ENCODE measurements at regions not wholly inside any gene's neighbourhood (a gene's known extent, or its start where the extent isn't known, plus 50 kb on each side); places are given as distances from the start of the nearest gene placed in this dataset.
"Not testable (repeated sequence)": the region's sequence is repeated elsewhere in the genome, so short reads cannot be mapped to it uniquely, and the experiment has no call there.

GRCh38 chr1:195193134-195193533 lies 1415.1 kb downstream of the KCNT2 start:
- no peaks in the 10 kb centered on the region for H3K36me3 Mint-ChIP-seq
- DNase-seq (no peak), ATAC-seq (replicated peaks in 1 of 4) (no peak)
- WGBS (ENCODE audit: insufficient coverage): no CpG with 5 or more reads among the region's 3 CpGs
- H3K4me1 ChIP-seq (ENCODE audit: control insufficient read depth in 1 of 2, extremely low read depth in 1 of 2, insufficient read depth in 2 of 2, low read length in 2 of 2): no peaks in the 10 kb centered on the region
- no peak overlapping the region for H3K4me3 ChIP-seq (ENCODE audit: control insufficient read depth in 1 of 2, extremely low read depth in 1 of 2, low read length in 1 of 2)
- H3K4me3 Mint-ChIP-seq: no peak overlapping the region
- H3K27me3 ChIP-seq (replicated peaks in 1 of 2; ENCODE audit: control insufficient read depth in 2 of 2, extremely low read depth in 1 of 2, insufficient read depth in 2 of 2, low read length in 1 of 2): no peaks in the 10 kb centered on the region
- H3K9me3 Mint-ChIP-seq: peaks cover 0 to 3% (median 0%) of the 10 kb centered on the region in 3 donors
- peaks cover 0 to 3% of the 10 kb centered on the region in 2 donors for H3K27me3 Mint-ChIP-seq
- H3K36me3 ChIP-seq (ENCODE audit: control insufficient read depth in 2 of 2, extremely low read depth in 1 of 2, insufficient read depth in 1 of 2, low read length in 1 of 2): no peaks in the 10 kb centered on the region
- H3K27ac ChIP-seq (ENCODE audit: low read length): no peak overlapping the region
- CTCF ChIA-PET: interaction anchor here in 1 of 2 donors (0.6 kb wide), 1 partner anchor 41 kb away, joined by 3 read pairs; no protein-coding TSS in a partner anchor
- peaks cover 6 to 17% (median 10%) of the 10 kb centered on the region in 3 donors for H3K4me1 Mint-ChIP-seq
- H3K27ac Mint-ChIP-seq: no peak overlapping the region
- no peaks in the 10 kb centered on the region for H3K9me3 ChIP-seq
- POLR2A ChIA-PET: no interaction called here

GRCh38 chr1:195188821-195189220 lies 1419.4 kb downstream of the KCNT2 start:
- Mint-ChIP-seq H3K9me3 (peaks cover 0 to 3% (median 0%) of the 10 kb centered on the region in 3 donors), H3K4me3 (no peak overlapping the region), H3K27ac (no peak overlapping the region), H3K27me3 (peaks cover 0 to 3% of the 10 kb centered on the region in 2 donors), H3K4me1 (no peaks in the 10 kb centered on the region), H3K36me3 (no peaks in the 10 kb centered on the region)
- H3K9me3 ChIP-seq: no peaks in the 10 kb centered on the region
- ATAC-seq (replicated peaks in 1 of 4): no peak
- POLR2A ChIA-PET: no interaction called here
- CTCF ChIA-PET: no interaction called here
- H3K27ac ChIP-seq (ENCODE audit: low read length): no peak overlapping the region
- no peaks in the 10 kb centered on the region for H3K4me1 ChIP-seq (ENCODE audit: control insufficient read depth in 1 of 2, extremely low read depth in 1 of 2, insufficient read depth in 2 of 2, low read length in 2 of 2)
- H3K36me3 ChIP-seq (ENCODE audit: control insufficient read depth in 2 of 2, extremely low read depth in 1 of 2, insufficient read depth in 1 of 2, low read length in 1 of 2): no peaks in the 10 kb centered on the region
- WGBS (ENCODE audit: insufficient coverage): no CpG with 5 or more reads among the region's 3 CpGs
- no peaks in the 10 kb centered on the region for H3K27me3 ChIP-seq (replicated peaks in 1 of 2; ENCODE audit: control insufficient read depth in 2 of 2, extremely low read depth in 1 of 2, insufficient read depth in 2 of 2, low read length in 1 of 2)
- DNase-seq: no peak
- no peak overlapping the region for H3K4me3 ChIP-seq (ENCODE audit: control insufficient read depth in 1 of 2, extremely low read depth in 1 of 2, low read length in 1 of 2)

GRCh38 chr1:195186544-195186943 lies 1421.7 kb downstream of the KCNT2 start:
- Mint-ChIP-seq H3K27me3 (peaks cover 0 to 3% of the 10 kb centered on the region in 2 donors), H3K4me1 (no peaks in the 10 kb centered on the region), H3K9me3 (peaks cover 0 to 8% (median 0%) of the 10 kb centered on the region in 3 donors), H3K36me3 (no peaks in the 10 kb centered on the region), H3K4me3 (no peak overlapping the region), H3K27ac (no peak overlapping the region)
- Histone ChIP-seq H3K9me3 (no peaks in the 10 kb centered on the region), H3K27me3 (replicated peaks in 1 of 2; ENCODE audit: control insufficient read depth in 2 of 2, extremely low read depth in 1 of 2, insufficient read depth in 2 of 2, low read length in 1 of 2) (no peaks in the 10 kb centered on the region), H3K27ac (ENCODE audit: low read length) (no peak overlapping the region), H3K4me1 (ENCODE audit: control insufficient read depth in 1 of 2, extremely low read depth in 1 of 2, insufficient read depth in 2 of 2, low read length in 2 of 2) (no peaks in the 10 kb centered on the region), H3K4me3 (ENCODE audit: control insufficient read depth in 1 of 2, extremely low read depth in 1 of 2, low read length in 1 of 2) (no peak overlapping the region), H3K36me3 (ENCODE audit: control insufficient read depth in 2 of 2, extremely low read depth in 1 of 2, insufficient read depth in 1 of 2, low read length in 1 of 2) (no peaks in the 10 kb centered on the region)
- ATAC-seq (replicated peaks in 1 of 4) (no peak), DNase-seq (no peak)
- 71% methylated on average over 1 of the region's 3 CpGs for WGBS (ENCODE audit: insufficient coverage)
- ChIA-PET POLR2A (no interaction called here), CTCF (no interaction called here)

- ChIA-PET POLR2A (no interaction called here), CTCF (no interaction called here)
- Mint-ChIP-seq H3K36me3 (no peaks in the 10 kb centered on the region), H3K4me1 (no peaks in the 10 kb centered on the region), H3K27ac (no peak overlapping the region), H3K9me3 (peaks cover 0 to 5% (median 0%) of the 10 kb centered on the region in 3 donors), H3K4me3 (no peak overlapping the region), H3K27me3 (peaks cover 0 to under 1% of the 10 kb centered on the region in 2 donors)
- Histone ChIP-seq H3K4me3 (ENCODE audit: control insufficient read depth in 1 of 2, extremely low read depth in 1 of 2, low read length in 1 of 2) (no peak overlapping the region), H3K27ac (ENCODE audit: low read length) (no peak overlapping the region), H3K4me1 (ENCODE audit: control insufficient read depth in 1 of 2, extremely low read depth in 1 of 2, insufficient read depth in 2 of 2, low read length in 2 of 2) (no peaks in the 10 kb centered on the region), H3K27me3 (replicated peaks in 1 of 2; ENCODE audit: control insufficient read depth in 2 of 2, extremely low read depth in 1 of 2, insufficient read depth in 2 of 2, low read length in 1 of 2) (no peaks in the 10 kb centered on the region), H3K9me3 (no peaks in the 10 kb centered on the region), H3K36me3 (ENCODE audit: control insufficient read depth in 2 of 2, extremely low read depth in 1 of 2, insufficient read depth in 1 of 2, low read length in 1 of 2) (no peaks in the 10 kb centered on the region)
- ATAC-seq (replicated peaks in 1 of 4): no peak
- WGBS (ENCODE audit: insufficient coverage): no CpG with 5 or more reads among the region's 2 CpGs
- DNase-seq: no peak
These were observed 1422.5 kb downstream of the KCNT2 start for GRCh38 chr1:195185736-195186135.

GRCh38 chr1:195185321-195185720 lies 1422.9 kb downstream of the KCNT2 start:
- no peaks in the 10 kb centered on the region for H3K27me3 Mint-ChIP-seq
- ATAC-seq (replicated peaks in 1 of 4): no peak

GRCh38 chr1:195173753-195174152 lies 1434.5 kb downstream of the KCNT2 start:
- POLR2A ChIA-PET: no interaction called here
- H3K27me3 Mint-ChIP-seq: no peaks in the 10 kb centered on the region
- H3K4me3 Mint-ChIP-seq: no peak overlapping the region
- Histone ChIP-seq H3K36me3 (ENCODE audit: control insufficient read depth in 2 of 2, extremely low read depth in 1 of 2, insufficient read depth in 1 of 2, low read length in 1 of 2) (no peaks in the 10 kb centered on the region), H3K4me3 (ENCODE audit: control insufficient read depth in 1 of 2, extremely low read depth in 1 of 2, low read length in 1 of 2) (no peak overlapping the region), H3K4me1 (ENCODE audit: control insufficient read depth in 1 of 2, extremely low read depth in 1 of 2, insufficient read depth in 2 of 2, low read length in 2 of 2) (no peaks in the 10 kb centered on the region), H3K27me3 (replicated peaks in 1 of 2; ENCODE audit: control insufficient read depth in 2 of 2, extremely low read depth in 1 of 2, insufficient read depth in 2 of 2, low read length in 1 of 2) (no peaks in the 10 kb centered on the region), H3K9me3 (no peaks in the 10 kb centered on the region), H3K27ac (ENCODE audit: low read length) (no peak overlapping the region)
- CTCF ChIA-PET: no interaction called here
- no peaks in the 10 kb centered on the region for H3K4me1 Mint-ChIP-seq
- no peak overlapping the region for H3K27ac Mint-ChIP-seq
- ATAC-seq (replicated peaks in 1 of 4): no peak
- DNase-seq: no peak
- H3K36me3 Mint-ChIP-seq: no peaks in the 10 kb centered on the region
- H3K9me3 Mint-ChIP-seq: peaks cover 0 to 12% (median 0%) of the 10 kb centered on the region in 3 donors

More at GRCh38 chr1:195185321-195185720, 1422.9 kb downstream of the KCNT2 start:
- CTCF ChIA-PET: no interaction called here
- WGBS (ENCODE audit: insufficient coverage): no CpG with 5 or more reads among the region's 4 CpGs
- no peaks in the 10 kb centered on the region for H3K4me1 ChIP-seq (ENCODE audit: control insufficient read depth in 1 of 2, extremely low read depth in 1 of 2, insufficient read depth in 2 of 2, low read length in 2 of 2)
- Mint-ChIP-seq H3K36me3 (no peaks in the 10 kb centered on the region), H3K4me3 (no peak overlapping the region), H3K27ac (no peak overlapping the region), H3K9me3 (peaks cover 0 to 5% (median 0%) of the 10 kb centered on the region in 3 donors), H3K4me1 (no peaks in the 10 kb centered on the region)
- DNase-seq: no peak
- POLR2A ChIA-PET: no interaction called here
- no peaks in the 10 kb centered on the region for H3K27me3 ChIP-seq (replicated peaks in 1 of 2; ENCODE audit: control insufficient read depth in 2 of 2, extremely low read depth in 1 of 2, insufficient read depth in 2 of 2, low read length in 1 of 2)
- H3K36me3 ChIP-seq (ENCODE audit: control insufficient read depth in 2 of 2, extremely low read depth in 1 of 2, insufficient read depth in 1 of 2, low read length in 1 of 2): no peaks in the 10 kb centered on the region
- no peak overlapping the region for H3K4me3 ChIP-seq (ENCODE audit: control insufficient read depth in 1 of 2, extremely low read depth in 1 of 2, low read length in 1 of 2)
- H3K9me3 ChIP-seq: no peaks in the 10 kb centered on the region
- no peak overlapping the region for H3K27ac ChIP-seq (ENCODE audit: low read length)

- H3K4me1 ChIP-seq (ENCODE audit: control insufficient read depth in 1 of 2, extremely low read depth in 1 of 2, insufficient read depth in 2 of 2, low read length in 2 of 2); H3K4me1 Mint-ChIP-seq; H3K36me3 ChIP-seq (ENCODE audit: control insufficient read depth in 2 of 2, extremely low read depth in 1 of 2, insufficient read depth in 1 of 2, low read length in 1 of 2); ATAC-seq (replicated peaks in 1 of 4); H3K36me3 Mint-ChIP-seq; CTCF ChIA-PET; H3K9me3 ChIP-seq; H3K27me3 Mint-ChIP-seq; H3K9me3 Mint-ChIP-seq; H3K27ac ChIP-seq (ENCODE audit: low read length); H3K4me3 ChIP-seq (ENCODE audit: control insufficient read depth in 1 of 2, extremely low read depth in 1 of 2, low read length in 1 of 2); H3K27me3 ChIP-seq (replicated peaks in 1 of 2; ENCODE audit: control insufficient read depth in 2 of 2, extremely low read depth in 1 of 2, insufficient read depth in 2 of 2, low read length in 1 of 2); H3K27ac Mint-ChIP-seq; H3K4me3 Mint-ChIP-seq; DNase-seq; POLR2A ChIA-PET: not testable (repeated sequence)
- WGBS (ENCODE audit: insufficient coverage): no CpG with 5 or more reads among the region's 1 CpG
These were observed 1448.4 kb downstream of the KCNT2 start for GRCh38 chr1:195159795-195160194.

Measured in T-cell (primary cell).